ENCODE measurements at regions not wholly inside any gene's neighbourhood (a gene's known extent, or its start where the extent isn't known, plus 50 kb on each side); places are given as distances from the start of the nearest gene placed in this dataset.

- no peak for DNase-seq (ENCODE audit: low spot score)
Measured at GRCh38 chr16:80356365-80356764, 184.4 kb upstream of the DYNLRB2 start.

GRCh38 chr16:80355335-80355734, 185.5 kb upstream of the DYNLRB2 start:
- DNase-seq (ENCODE audit: low spot score): no peak

- DNase-seq (ENCODE audit: low spot score): no peak
Measured at GRCh38 chr16:80350061-80350460, 190.7 kb upstream of the DYNLRB2 start.

- no peak for DNase-seq (ENCODE audit: low spot score)
Measured at GRCh38 chr16:80347900-80348299, 192.9 kb upstream of the DYNLRB2 start.

- no peak for DNase-seq (ENCODE audit: low spot score)
Measured at GRCh38 chr16:80347002-80347401, 193.8 kb upstream of the DYNLRB2 start.

GRCh38 chr16:80346111-80346632, 194.6 kb upstream of the DYNLRB2 start:
- DNase-seq (ENCODE audit: low spot score): no peak

GRCh38 chr16:80345701-80346100, 195.1 kb upstream of the DYNLRB2 start:
- DNase-seq (ENCODE audit: low spot score): no peak

GRCh38 chr16:80344570-80344969, 196.2 kb upstream of the DYNLRB2 start:
- DNase-seq (ENCODE audit: low spot score): no peak

GRCh38 chr16:80341263-80341662, 199.5 kb upstream of the DYNLRB2 start:
- peak; percentile 52 for DNase-seq (ENCODE audit: low spot score)

- no peak for DNase-seq (ENCODE audit: low spot score)
Measured at GRCh38 chr16:80337786-80338185, 203.0 kb upstream of the DYNLRB2 start.

GRCh38 chr16:80330803-80331202, 210.0 kb upstream of the DYNLRB2 start:
- no peak for DNase-seq (ENCODE audit: low spot score)

GRCh38 chr16:80330150-80330549, 210.6 kb upstream of the DYNLRB2 start:
- no peak for DNase-seq (ENCODE audit: low spot score)

- no peak for DNase-seq (ENCODE audit: low spot score)
Measured at GRCh38 chr16:80327740-80328139, 213.1 kb upstream of the DYNLRB2 start.

GRCh38 chr16:80324371-80324770, 216.4 kb upstream of the DYNLRB2 start:
- no peak for DNase-seq (ENCODE audit: low spot score)

- DNase-seq (ENCODE audit: low spot score): no peak
Measured at GRCh38 chr16:80323808-80324195, 217.0 kb upstream of the DYNLRB2 start.

GRCh38 chr16:80323187-80323807, 217.5 kb upstream of the DYNLRB2 start:
- DNase-seq (ENCODE audit: low spot score): no peak

GRCh38 chr16:80319181-80319580, 221.6 kb upstream of the DYNLRB2 start:
- peak; percentile 19 for DNase-seq (ENCODE audit: low spot score)

GRCh38 chr16:80318107-80318506, 222.7 kb upstream of the DYNLRB2 start:
- no peak for DNase-seq (ENCODE audit: low spot score)

GRCh38 chr16:80317599-80318037, 223.2 kb upstream of the DYNLRB2 start:
- DNase-seq (ENCODE audit: low spot score): peak; percentile 30

GRCh38 chr16:80317116-80317515, 223.7 kb upstream of the DYNLRB2 start:
- DNase-seq (ENCODE audit: low spot score): no peak

- no peak for DNase-seq (ENCODE audit: low spot score)
Measured at GRCh38 chr16:80314042-80314441, 226.8 kb upstream of the DYNLRB2 start.

- DNase-seq (ENCODE audit: low spot score): no peak
Measured at GRCh38 chr16:80309178-80309577, 231.6 kb upstream of the DYNLRB2 start.

- DNase-seq (ENCODE audit: low spot score): no peak
Measured at GRCh38 chr16:80305410-80305809, 235.4 kb upstream of the DYNLRB2 start.

- DNase-seq (ENCODE audit: low spot score): no peak
Measured at GRCh38 chr16:80303691-80304090, 237.1 kb upstream of the DYNLRB2 start.

Measured in HuH-7.5 (cell line).